ENCODE measurements at regions not wholly inside any gene's neighbourhood (a gene's known extent, or its start where the extent isn't known, plus 50 kb on each side); places are given as distances from the start of the nearest gene placed in this dataset.

DNA sequence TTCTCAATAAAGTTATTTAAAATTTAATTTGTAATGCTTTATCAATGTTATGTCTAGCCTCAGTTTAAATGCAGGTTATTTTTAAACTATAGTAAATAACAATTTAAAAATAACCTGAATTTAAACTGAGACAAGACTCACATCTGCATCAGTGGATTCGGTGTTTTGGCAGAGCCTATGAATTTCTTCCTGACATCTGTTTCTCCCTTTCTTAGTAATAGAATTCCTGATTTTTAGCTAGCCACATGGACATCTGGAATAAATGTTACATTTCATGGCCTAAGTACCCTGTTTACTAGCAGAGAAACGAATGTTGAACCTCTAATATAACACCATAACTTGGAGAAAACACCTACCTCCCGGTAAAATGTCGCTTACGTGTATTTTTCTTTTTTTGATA, 1141.6 kb upstream of the ADGRL2 start:
- intact Hi-C loops (cut with DNase I): no loop called here
- Histone ChIP-seq H3K27me3 (replicated peaks; ENCODE audit: insufficient read depth) (no peaks in the 10 kb centered on the region), H3K9me3 (no peaks in the 10 kb centered on the region), H3K4me3 (no peak overlapping the region), H3K27ac (no peak overlapping the region), H3K4me1 (replicated peaks) (no peaks in the 10 kb centered on the region), H3K36me3 (no peaks in the 10 kb centered on the region)
- no peak for DNase-seq (ENCODE audit: low spot score)
- whole genome bisulfite sequencing: 86% methylated on average over 5 of the region's 5 CpGs
- TF ChIP-seq POLR2AphosphoS5 (IDR thresholded peaks at IDR 0.05) (no peak), POLR2A (IDR thresholded peaks at IDR 0.05) (no peak)
- TF ChIP-seq, protein P1, sequence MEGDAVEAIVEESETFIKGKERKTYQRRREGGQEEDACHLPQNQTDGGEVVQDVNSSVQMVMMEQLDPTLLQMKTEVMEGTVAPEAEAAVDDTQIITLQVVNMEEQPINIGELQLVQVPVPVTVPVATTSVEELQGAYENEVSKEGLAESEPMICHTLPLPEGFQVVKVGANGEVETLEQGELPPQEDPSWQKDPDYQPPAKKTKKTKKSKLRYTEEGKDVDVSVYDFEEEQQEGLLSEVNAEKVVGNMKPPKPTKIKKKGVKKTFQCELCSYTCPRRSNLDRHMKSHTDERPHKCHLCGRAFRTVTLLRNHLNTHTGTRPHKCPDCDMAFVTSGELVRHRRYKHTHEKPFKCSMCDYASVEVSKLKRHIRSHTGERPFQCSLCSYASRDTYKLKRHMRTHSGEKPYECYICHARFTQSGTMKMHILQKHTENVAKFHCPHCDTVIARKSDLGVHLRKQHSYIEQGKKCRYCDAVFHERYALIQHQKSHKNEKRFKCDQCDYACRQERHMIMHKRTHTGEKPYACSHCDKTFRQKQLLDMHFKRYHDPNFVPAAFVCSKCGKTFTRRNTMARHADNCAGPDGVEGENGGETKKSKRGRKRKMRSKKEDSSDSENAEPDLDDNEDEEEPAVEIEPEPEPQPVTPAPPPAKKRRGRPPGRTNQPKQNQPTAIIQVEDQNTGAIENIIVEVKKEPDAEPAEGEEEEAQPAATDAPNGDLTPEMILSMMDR (IDR thresholded peaks at IDR 0.05): no peak

DNA sequence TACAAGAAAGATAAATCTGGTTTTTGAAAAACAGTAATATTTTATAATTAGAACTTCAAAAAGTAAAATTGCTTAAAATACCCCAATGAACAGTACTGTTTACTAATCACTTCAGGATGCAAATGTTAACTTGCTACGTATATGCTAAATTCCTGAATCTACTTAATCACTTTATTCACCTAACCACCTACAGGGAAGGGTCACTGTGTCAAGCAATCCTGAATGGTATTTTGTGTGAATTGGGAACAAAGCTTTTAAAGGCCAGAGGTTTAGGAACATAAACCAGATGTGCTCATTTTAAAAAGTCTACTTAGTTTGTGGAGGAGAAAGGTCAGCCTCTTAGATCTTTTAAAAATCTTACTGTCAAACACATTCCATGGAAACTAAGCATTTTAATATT, 1143.0 kb upstream of the ADGRL2 start:
- H3K27me3 ChIP-seq (replicated peaks; ENCODE audit: insufficient read depth): no peaks in the 10 kb centered on the region
- TF ChIP-seq, protein P1 (IDR thresholded peaks at IDR 0.05): no peak
- no peak for TF ChIP-seq POLR2AphosphoS5 (IDR thresholded peaks at IDR 0.05)
- no peak overlapping the region for H3K27ac ChIP-seq
- H3K36me3 ChIP-seq: no peaks in the 10 kb centered on the region
- 65% methylated on average over 1 of the region's 1 CpG for WGBS
- intact Hi-C loops (cut with DNase I): no loop called here
- H3K4me3 ChIP-seq: no peak overlapping the region
- DNase-seq (ENCODE audit: low spot score): no peak
- no peaks in the 10 kb centered on the region for H3K4me1 ChIP-seq (replicated peaks)
- H3K9me3 ChIP-seq: no peaks in the 10 kb centered on the region

DNA sequence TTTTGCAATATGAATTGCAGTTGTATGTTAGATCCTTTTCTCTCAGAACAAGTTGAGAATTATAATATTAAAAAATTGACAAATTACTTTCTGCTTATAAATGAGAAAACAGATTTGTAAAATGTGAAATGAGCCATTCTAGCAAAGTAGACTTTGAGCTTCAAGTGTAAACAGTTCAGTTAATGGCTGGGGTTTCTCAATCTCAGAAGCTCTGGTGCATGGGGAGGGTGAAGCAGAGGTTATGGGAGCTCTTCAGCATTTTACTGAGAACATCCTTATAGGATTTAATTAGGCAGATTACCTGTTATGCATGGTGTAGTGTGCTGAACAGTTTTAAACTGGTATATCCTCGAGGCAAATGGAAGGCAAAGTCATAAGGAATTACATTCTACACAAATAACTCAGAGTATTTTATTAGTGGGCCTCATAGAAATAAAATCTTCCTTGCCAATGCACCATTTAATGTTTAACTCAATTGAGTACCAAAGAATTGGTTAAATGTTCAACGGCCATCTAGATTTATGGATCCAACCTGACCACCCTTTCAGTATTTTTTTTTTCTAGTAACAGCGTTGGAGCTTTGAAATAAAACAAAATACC, 1143.6 kb upstream of the ADGRL2 start:
- no peak for DNase-seq (ENCODE audit: low spot score)
- 19% methylated on average over 3 of the region's 3 CpGs for whole genome bisulfite sequencing
- TF ChIP-seq, protein P1 (IDR thresholded peaks at IDR 0.05): no peak
- TF ChIP-seq POLR2A (IDR thresholded peaks at IDR 0.05): no peak
- no peak for TF ChIP-seq POLR2AphosphoS5 (IDR thresholded peaks at IDR 0.05)
- Histone ChIP-seq H3K4me3 (no peak overlapping the region), H3K4me1 (replicated peaks) (no peaks in the 10 kb centered on the region), H3K36me3 (no peaks in the 10 kb centered on the region), H3K27me3 (replicated peaks; ENCODE audit: insufficient read depth) (no peaks in the 10 kb centered on the region), H3K27ac (no peak overlapping the region), H3K9me3 (no peaks in the 10 kb centered on the region)
- intact Hi-C loops (cut with DNase I): no loop called here

DNA sequence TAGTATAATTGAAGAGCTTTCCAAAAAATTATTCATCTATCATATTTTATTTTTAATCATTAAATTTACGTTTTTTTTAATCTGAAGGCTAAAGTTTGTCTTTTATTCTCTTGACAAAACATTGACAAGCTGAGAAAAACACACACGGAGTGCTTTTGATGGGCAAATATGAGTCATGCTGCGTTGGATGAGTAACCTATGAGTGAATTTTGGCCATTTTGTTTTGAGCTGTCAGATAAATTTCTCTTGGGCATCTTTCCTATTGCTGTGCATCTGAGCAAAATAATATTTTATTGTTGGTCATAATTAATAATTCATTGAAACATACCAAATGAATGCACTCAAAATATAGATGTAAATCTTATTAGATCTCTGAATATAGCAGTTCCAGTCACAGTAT, 1144.1 kb upstream of the ADGRL2 start:
- no peak for DNase-seq (ENCODE audit: low spot score)
- intact Hi-C loops (cut with DNase I): no loop called here
- Histone ChIP-seq H3K4me1 (replicated peaks) (no peaks in the 10 kb centered on the region), H3K4me3 (no peak overlapping the region), H3K9me3 (no peaks in the 10 kb centered on the region), H3K36me3 (no peaks in the 10 kb centered on the region), H3K27me3 (replicated peaks; ENCODE audit: insufficient read depth) (no peaks in the 10 kb centered on the region), H3K27ac (no peak overlapping the region)
- whole genome bisulfite sequencing: 52% methylated on average over 3 of the region's 3 CpGs
- TF ChIP-seq, protein P1 (IDR thresholded peaks at IDR 0.05): no peak
- no peak for TF ChIP-seq POLR2A (IDR thresholded peaks at IDR 0.05)
- TF ChIP-seq POLR2AphosphoS5 (IDR thresholded peaks at IDR 0.05): no peak

DNA sequence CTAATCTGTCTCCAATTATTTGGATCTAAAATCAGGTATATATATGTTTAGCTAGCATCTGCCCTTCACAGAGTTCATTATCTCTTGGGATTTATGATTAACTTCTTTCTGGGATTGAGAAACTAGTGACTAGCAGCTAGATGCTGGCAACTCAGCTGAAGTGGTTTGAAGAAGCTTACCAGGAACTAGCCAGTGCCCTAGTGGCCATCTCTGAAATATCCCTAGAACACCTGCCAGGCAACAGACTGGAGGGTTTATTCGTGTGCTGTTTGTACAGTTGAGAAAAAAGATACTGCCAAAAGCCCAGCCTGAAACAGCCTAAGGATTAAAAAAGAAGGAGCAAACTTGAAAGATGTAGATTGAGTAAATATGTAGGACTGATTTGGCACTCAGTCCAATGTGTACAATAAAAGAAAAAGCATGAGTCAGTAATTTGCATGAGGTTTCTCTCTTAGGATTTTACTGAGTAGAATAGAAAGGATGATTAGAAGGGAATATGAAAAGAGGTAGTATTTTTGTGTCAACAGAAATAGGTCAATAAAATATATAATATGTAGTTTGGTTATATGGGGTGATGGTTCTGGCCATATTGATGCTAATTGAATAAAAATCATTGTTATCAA, 1144.6 kb upstream of the ADGRL2 start:
- Histone ChIP-seq H3K4me1 (replicated peaks) (no peaks in the 10 kb centered on the region), H3K27me3 (replicated peaks; ENCODE audit: insufficient read depth) (no peaks in the 10 kb centered on the region), H3K36me3 (no peaks in the 10 kb centered on the region), H3K27ac (no peak overlapping the region), H3K9me3 (no peaks in the 10 kb centered on the region), H3K4me3 (no peak overlapping the region)
- DNase-seq (ENCODE audit: low spot score): no peak
- TF ChIP-seq POLR2AphosphoS5 (IDR thresholded peaks at IDR 0.05): no peak
- TF ChIP-seq, protein P1 (IDR thresholded peaks at IDR 0.05): no peak
- TF ChIP-seq POLR2A (IDR thresholded peaks at IDR 0.05): no peak
- intact Hi-C loops (cut with DNase I): no loop called here
- 30% methylated on average over 1 of the region's 1 CpG for WGBS

Measured in prostate gland (tissue), 2 donors.